ENCODE measurements at regions not wholly inside any gene's neighbourhood (a gene's known extent, or its start where the extent isn't known, plus 50 kb on each side); places are given as distances from the start of the nearest gene placed in this dataset.
"Not testable (repeated sequence)": the region's sequence is repeated elsewhere in the genome, so short reads cannot be mapped to it uniquely, and the experiment has no call there.

- POLR2A ChIA-PET = no interaction called here
- CTCF ChIA-PET = no interaction called here
These were observed 1185.6 kb upstream of the CELF4 start for GRCh38 chr18:38751211-38751610.

- ChIA-PET POLR2A (no interaction called here), CTCF (no interaction called here)
These were observed 1185.2 kb upstream of the CELF4 start for GRCh38 chr18:38750751-38751150.

- POLR2A ChIA-PET = no interaction called here
- CTCF ChIA-PET = no interaction called here
These were observed 1181.6 kb upstream of the CELF4 start for GRCh38 chr18:38747153-38747552.

GRCh38 chr18:38720181-38720580 lies 1154.6 kb upstream of the CELF4 start:
- POLR2A ChIA-PET, CTCF ChIA-PET: not testable (repeated sequence)

GRCh38 chr18:38718365-38718901 lies 1152.8 kb upstream of the CELF4 start:
- ChIA-PET POLR2A (no interaction called here), CTCF (no interaction called here)

GRCh38 chr18:38709122-38709521 lies 1143.5 kb upstream of the CELF4 start:
- ChIA-PET POLR2A (no interaction called here), CTCF (no interaction called here)

GRCh38 chr18:38706373-38706772 lies 1140.8 kb upstream of the CELF4 start:
- ChIA-PET CTCF (no interaction called here), POLR2A (no interaction called here)

- ChIA-PET POLR2A (no interaction called here), CTCF (no interaction called here)
These were observed 1132.5 kb upstream of the CELF4 start for GRCh38 chr18:38698088-38698487.

- ChIA-PET POLR2A (no interaction called here), CTCF (no interaction called here)
These were observed 1130.1 kb upstream of the CELF4 start for GRCh38 chr18:38695559-38696280.

GRCh38 chr18:38693104-38693503 lies 1127.5 kb upstream of the CELF4 start:
- CTCF ChIA-PET = no interaction called here
- POLR2A ChIA-PET = no interaction called here

GRCh38 chr18:38690626-38691025 lies 1125.0 kb upstream of the CELF4 start:
- ChIA-PET POLR2A (no interaction called here), CTCF (no interaction called here)

- CTCF ChIA-PET = no interaction called here
- POLR2A ChIA-PET = no interaction called here
These were observed 1122.8 kb upstream of the CELF4 start for GRCh38 chr18:38688416-38688815.

- CTCF ChIA-PET = no interaction called here
- POLR2A ChIA-PET = no interaction called here
These were observed 1104.9 kb upstream of the CELF4 start for GRCh38 chr18:38670486-38670885.

GRCh38 chr18:38664929-38665328 lies 1099.3 kb upstream of the CELF4 start:
- POLR2A ChIA-PET = no interaction called here
- CTCF ChIA-PET = no interaction called here

GRCh38 chr18:38663682-38664081 lies 1098.1 kb upstream of the CELF4 start:
- POLR2A ChIA-PET = no interaction called here
- CTCF ChIA-PET = no interaction called here

GRCh38 chr18:38663270-38663669 lies 1097.7 kb upstream of the CELF4 start:
- ChIA-PET POLR2A (no interaction called here), CTCF (no interaction called here)

- ChIA-PET POLR2A (no interaction called here), CTCF (no interaction called here)
These were observed 1089.3 kb upstream of the CELF4 start for GRCh38 chr18:38654946-38655345.

GRCh38 chr18:38651736-38652135 lies 1086.1 kb upstream of the CELF4 start:
- POLR2A ChIA-PET = no interaction called here
- CTCF ChIA-PET = no interaction called here

GRCh38 chr18:38648179-38648578 lies 1082.6 kb upstream of the CELF4 start:
- POLR2A ChIA-PET = no interaction called here

GRCh38 chr18:38646296-38646695 lies 1080.7 kb upstream of the CELF4 start:
- ChIA-PET POLR2A (no interaction called here), CTCF (no interaction called here)

More at GRCh38 chr18:38648179-38648578, 1082.6 kb upstream of the CELF4 start:
- CTCF ChIA-PET = no interaction called here

- ChIA-PET CTCF (no interaction called here), POLR2A (no interaction called here)
These were observed 1079.5 kb upstream of the CELF4 start for GRCh38 chr18:38644875-38645641.

GRCh38 chr18:38642711-38643110 lies 1077.1 kb upstream of the CELF4 start:
- ChIA-PET POLR2A (no interaction called here), CTCF (no interaction called here)

Data from activated CD8-positive, alpha-beta memory T cell treated with anti-CD3 and anti-CD28 coated beads for 36 hours (primary cell).